Thyroid gland (tissue), 4 donors: ENCODE measurements at regions not wholly inside any gene's neighbourhood (a gene's known extent, or its start where the extent isn't known, plus 50 kb on each side); places are given as distances from the start of the nearest gene placed in this dataset.

ENCODE experiments used
- CTCF ChIP-seq, 6 experiments: fragments of 200-600 bp in 3 of 6; fragments of 450-650 bp in 3 of 6; sonication (generic) in 3 of 6; IDR thresholded peaks; one replicate each; pipeline ENCODE4 v1.5.1; 2016 to 2019; ENCODE audit warnings: antibody characterized with exemption in 6 of 6, mild to moderate bottlenecking in 2 of 6, inconsistent platforms in 1 of 6, moderate library complexity in 1 of 6
- POLR2A ChIP-seq, 2 donors: fragments of 450-650 bp; IDR thresholded peaks; one replicate each; pipeline ENCODE4 v1.6.1; 2017; ENCODE audit warnings: antibody characterized with exemption in 2 of 2, mild to moderate bottlenecking in 2 of 2, moderate library complexity in 1 of 2

- TF ChIP-seq CTCF (IDR thresholded peaks at IDR 0.05) (no peak), POLR2A (IDR thresholded peaks at IDR 0.05) (no peak)
These were observed 193.6 kb upstream of the FOXQ1 start for GRCh38 chr6:1118287-1118647.
